ENCODE measurements at regions not wholly inside any gene's neighbourhood (a gene's known extent, or its start where the extent isn't known, plus 50 kb on each side); places are given as distances from the start of the nearest gene placed in this dataset.
A peak's percentile ranks its signal among the peaks of the same experiment; 100 is the strongest.

DNA sequence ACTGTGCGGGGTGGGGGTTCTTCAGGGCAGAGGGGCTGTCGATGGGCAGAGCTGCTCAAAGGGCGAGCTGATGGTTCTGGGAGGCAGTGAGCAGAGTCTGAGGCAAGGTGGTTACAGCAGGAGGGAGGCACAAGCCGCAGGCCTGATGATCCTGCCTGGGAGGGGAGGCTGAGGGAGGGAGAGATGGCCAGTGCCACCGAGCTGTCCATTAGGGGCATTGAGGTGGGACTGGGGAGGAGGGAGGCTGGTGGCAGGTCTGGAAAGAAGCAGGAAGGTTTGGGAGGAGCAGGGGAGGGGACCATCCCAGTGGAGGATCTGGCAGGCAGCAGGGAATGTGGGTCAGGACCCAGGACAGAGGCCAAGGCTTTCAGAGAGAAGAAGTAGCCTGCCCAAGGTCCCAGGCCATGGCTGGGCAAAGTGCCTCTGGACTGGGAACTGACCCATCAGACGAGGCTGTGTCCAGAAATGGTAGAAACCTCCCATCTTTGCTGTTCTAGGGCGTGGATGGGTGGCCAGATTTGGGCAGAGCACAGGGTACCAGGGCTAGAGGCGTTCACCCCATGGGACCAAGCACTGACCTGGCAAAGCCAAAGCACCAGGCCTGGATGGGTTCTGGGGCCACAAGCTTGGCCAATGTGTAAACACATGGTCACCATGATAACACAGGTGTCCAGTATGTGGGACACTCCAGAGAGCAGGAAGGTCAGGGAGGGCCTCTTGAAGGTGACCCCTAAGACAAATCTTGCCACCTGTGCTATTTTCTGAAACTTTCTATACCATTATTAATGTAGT, 55.5 kb downstream of the INHBB start:
- intact Hi-C loops (cut with DNase I) = no loop called here
- peak; percentile 41 for DNase-seq (ENCODE audit: low spot score)

DNA sequence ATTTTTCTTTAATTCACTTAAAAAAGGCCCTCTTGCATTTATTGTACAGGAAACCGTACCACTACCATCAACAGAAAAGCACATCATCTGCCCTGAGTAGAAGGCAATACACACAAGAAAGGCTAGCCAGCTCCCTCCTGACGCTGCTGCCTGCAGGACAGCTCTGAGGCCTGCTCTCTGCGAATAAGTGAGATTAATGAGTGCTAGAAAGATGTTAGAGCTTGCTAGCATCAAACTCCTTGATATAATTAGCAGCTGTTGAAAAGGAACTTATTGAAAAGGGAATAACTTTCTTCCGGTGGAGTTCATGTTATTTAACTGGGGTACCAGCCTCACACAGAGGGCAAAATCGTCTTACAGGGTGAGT, 56.1 kb downstream of the INHBB start:
- intact Hi-C loops (cut with DNase I) = no loop called here
- DNase-seq (ENCODE audit: low spot score) = no peak

DNA sequence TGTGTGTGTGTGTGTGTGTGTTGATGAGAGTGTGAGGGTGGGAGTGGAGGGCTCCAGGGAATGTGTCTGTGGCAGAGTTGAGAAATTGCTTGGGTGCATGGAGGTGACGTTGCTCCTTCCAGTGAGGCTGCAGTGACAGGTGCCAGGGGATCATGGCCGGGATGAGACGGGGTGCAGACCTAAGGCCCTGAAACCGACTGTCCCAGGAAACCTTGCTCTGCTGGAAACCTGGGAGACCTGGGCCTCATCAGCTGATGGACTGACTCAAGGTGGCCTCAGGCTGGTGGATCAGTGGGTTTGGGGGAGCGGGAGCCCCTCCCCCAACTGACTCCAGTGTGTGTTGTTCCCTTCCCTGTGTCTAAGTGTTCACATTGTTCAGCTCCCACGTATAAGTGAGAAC, 56.6 kb downstream of the INHBB start:
- intact Hi-C loops (cut with DNase I) = no loop called here

DNA sequence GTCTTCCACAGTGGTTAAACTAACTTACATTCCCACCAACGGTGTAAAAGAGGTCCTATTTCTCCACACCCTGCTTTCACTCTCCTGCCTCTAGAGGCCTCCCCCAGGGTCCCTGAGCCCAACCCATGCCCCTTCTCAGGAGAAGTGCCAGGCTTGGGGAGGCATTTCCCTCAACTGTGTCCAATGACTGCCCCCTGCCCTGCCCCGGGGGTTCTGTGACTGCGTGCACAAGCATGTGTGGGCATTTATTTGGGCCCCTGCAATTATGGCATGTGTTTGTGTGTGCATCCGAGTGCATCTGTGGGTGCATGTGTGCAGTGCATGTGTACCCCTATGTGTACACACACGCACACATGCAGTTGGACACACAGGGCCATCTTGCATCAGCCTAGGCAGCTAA, 57.3 kb downstream of the INHBB start:
- intact Hi-C loops (cut with DNase I) = no loop called here
- no peak for DNase-seq (ENCODE audit: low spot score)

More for the DNA sequence above, 56.6 kb downstream of the INHBB start:
- no peak for DNase-seq (ENCODE audit: low spot score)

DNA sequence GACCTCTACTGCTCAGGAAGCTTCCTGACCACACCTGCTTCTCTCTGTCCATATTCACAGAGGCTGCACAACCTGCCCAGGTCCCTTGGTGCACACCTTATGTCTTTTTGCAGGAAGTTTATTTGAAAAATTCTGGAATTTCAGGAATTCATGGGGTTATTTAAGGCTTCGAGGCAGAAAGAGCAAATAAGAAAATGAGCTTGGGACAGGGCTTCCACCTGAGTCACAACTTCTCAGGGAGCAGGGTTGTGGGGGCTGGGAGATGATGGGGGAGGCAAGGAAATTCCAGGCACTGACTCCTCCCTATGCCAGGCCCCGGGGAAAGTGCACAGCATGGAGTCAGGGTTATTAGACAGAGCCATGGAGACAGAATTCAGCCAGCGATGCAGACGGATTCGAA, 57.7 kb downstream of the INHBB start:
- intact Hi-C loops (cut with DNase I) = no loop called here
- no peak for DNase-seq (ENCODE audit: low spot score)

DNA sequence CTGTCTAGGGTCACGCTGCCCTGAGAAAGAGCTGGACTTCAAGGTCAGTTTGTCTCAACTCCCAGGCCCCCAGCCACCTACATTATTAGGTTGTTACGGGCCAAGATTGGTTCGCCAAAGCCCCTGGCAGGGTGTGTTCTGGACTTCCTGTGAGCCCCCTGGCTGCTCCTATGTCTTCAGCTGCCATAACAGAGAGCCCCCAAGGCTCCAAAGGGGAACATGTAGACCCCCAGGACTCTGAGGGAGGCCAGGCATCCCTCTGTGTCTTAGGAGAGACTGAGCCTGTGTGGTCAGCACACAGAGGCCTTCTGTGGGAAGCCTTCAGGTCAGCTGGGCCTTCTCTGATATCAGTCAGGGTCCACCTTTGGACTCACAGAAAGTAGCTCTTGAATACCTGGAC, 58.3 kb downstream of the INHBB start:
- no peak for DNase-seq (ENCODE audit: low spot score)
- intact Hi-C loops (cut with DNase I) = no loop called here

DNA sequence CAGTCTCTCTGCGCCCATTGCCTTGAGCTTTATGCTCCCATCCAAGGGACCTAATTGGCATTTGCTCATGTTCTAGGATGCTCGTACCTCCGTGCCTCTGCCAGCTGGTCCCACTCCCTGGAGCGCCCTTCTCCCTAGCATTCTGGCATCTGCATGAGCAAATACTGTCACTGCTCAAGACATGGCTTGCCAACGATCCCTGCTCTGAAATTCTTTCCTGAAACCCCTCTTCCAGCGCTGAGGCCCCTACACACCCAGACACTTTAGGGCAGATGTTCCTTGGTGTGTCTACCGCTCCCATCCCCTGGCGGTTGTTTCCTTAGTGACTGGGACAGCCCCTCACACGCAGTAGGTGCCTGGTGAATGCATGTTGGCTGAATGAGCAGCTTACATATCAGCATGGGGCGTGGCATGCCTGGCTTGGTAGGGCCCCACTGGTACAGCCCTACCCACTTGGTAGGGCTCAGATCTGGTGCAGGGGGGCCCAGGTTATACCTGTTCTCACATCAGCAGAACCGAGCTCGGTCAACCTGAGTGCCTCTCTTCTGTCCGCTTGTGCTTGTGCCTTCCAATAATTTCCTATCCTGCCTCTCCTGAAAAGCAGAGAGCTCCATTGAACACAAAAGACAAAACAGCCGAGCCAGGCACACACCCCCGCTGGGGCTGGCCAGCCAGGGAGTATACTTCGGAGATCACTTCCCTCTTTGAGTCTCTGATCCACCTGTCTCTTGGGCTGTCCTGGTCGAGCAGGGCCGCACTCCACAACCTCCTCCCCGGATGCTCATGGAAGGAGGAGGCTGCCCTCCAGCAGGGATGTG, 59.2 kb downstream of the INHBB start:
- DNase-seq (ENCODE audit: low spot score) = no peak
- intact Hi-C loops (cut with DNase I) = no loop called here

DNA sequence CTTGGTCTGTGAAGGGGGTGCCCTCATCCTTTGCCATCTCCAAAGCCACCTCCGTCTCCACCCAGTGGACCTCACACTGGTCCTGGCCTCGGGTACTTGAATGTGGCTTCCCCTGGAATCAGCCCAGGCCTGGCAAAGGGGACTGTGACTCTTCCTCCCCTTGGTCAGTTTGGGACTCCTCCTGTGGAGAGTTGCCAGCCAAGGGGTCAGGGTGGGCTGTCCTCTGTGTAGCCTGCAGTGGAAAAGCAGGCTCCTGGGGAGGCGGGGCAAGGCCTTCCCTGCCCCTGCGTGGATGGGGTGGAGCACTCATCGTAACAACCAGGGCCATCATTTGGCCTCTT, 59.8 kb downstream of the INHBB start:
- no peak for DNase-seq (ENCODE audit: low spot score)
- intact Hi-C loops (cut with DNase I) = no loop called here

DNA sequence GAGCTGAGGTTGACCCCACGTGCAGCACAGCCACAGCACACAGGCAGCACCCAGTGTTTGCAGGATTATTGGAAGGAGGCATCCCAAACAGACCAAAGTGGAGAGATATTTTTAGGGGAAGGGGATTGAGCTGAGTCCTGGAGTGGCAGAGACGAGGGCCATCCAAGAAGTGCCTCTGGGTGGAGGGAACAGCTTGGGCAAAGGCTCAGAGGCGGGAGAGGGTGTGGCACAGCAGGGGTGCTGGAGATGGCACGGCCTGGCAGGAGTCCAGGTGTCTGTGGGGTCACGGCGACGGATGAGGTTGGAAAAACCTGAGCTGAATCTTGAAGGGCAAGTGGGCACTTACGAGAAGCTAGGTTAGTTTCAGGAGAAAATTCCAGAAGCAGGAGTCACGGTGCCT, 60.6 kb downstream of the INHBB start:
- DNase-seq (ENCODE audit: low spot score) = no peak
- intact Hi-C loops (cut with DNase I) = no loop called here

DNA sequence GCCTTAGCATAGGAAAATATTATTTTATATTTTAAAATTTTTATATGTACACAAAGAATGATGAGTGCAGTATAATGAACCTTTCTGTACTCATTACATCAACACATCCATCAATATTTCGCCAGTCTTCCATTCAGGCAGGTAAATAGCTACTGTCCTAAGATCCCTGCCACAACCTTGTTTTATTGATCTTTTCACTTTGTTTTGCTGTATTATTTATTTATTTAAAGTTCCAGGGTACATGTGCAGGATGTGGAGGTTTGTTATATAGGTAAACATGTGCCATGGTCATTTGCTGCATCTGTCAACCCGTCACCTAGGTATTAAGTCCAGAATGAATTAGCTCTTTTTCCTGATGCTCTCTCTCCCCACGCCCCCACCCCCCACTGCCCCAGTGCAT, 64.6 kb downstream of the INHBB start:
- DNase-seq (ENCODE audit: low spot score) = no peak
- intact Hi-C loops (cut with DNase I) = no loop called here

DNA sequence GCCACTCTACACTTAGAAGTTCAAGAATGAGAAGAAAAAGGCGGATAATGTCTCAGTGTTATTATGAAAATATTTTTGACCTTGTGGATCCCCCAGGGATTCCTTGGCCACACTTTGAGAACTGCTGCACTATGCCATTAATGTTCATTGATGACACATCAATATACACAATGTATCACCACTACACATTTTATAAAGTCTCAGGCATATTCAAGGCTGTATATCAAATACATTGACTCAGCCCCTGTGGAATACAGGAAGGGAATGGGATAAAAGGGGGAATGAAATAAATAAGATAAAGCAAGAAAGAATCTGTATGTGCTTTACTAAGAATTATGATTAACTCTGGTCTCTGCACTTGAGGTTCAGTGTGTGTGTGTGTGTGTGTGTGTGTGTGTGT, 69.1 kb downstream of the INHBB start:
- intact Hi-C loops (cut with DNase I) = no loop called here
- DNase-seq (ENCODE audit: low spot score) = no peak

DNA sequence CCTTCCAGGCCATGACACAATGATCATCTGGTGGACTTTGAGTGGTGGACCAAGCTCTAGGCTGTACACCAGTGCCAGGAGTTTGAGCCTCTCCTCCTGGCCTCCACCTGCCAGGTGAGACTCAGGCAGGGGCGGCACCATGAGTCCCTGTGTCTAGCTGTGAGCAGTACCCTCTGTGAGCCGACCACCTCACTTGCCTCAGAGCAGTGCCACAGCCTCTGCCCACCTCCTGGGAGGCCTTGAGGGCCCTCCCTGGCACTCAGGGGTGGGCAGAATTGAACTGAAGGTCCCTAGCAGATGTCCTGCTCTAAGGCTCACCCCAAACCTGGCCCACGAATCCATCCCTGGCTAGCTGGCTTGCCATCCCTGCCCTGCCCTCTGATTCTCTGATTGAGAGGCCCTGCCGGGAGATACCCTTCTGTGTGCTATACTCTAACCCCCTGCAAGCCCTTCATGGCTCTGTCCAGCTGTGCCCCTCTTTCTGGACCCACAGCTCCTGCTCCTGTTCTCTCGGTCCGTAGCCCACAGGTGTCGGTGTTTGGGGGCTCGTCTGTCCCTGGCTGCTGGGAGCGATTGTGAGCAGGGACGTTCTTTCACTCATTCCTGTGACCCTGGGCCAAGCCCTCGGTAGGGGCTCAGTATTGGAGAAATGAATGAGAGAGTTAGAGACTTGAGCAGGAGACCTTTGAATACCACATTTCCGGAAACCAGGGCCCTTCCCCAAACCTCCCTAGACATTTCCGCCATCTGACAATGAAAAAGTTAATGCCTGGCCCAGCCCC, 70.0 kb downstream of the INHBB start:
- DNase-seq (ENCODE audit: low spot score) = no peak
- intact Hi-C loops (cut with DNase I) = no loop called here

DNA sequence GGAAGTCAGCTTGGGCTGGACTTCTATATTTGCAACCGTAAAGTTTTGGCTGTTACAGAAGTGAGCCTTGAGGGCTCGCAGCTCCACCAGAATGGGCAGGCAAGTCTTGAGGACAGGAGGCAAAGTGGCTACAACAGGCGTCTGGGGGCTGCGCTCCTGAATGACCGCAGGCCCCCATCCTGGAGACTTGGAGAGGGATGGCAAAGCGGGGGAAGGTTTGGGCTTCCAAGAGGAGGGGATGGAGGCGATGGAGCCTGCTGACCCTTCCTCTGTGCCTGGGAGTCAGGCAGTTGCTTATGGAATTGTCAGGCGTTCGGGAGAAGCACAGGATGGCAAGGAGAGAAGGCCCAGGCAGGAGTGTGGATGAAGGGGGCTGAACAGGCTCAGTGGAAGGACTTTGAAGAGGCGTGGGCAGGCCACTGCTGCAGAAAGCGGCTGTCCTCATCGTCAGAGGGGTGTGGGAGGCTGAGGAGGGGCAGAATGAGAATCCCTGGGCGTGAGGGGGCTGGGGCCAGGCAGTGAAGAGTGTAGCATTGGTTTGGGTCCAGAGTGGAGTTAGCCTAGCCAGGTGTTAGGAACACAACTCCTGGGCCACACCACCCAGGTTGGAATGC, 72.3 kb downstream of the INHBB start:
- intact Hi-C loops (cut with DNase I) = no loop called here
- no peak for DNase-seq (ENCODE audit: low spot score)

DNA sequence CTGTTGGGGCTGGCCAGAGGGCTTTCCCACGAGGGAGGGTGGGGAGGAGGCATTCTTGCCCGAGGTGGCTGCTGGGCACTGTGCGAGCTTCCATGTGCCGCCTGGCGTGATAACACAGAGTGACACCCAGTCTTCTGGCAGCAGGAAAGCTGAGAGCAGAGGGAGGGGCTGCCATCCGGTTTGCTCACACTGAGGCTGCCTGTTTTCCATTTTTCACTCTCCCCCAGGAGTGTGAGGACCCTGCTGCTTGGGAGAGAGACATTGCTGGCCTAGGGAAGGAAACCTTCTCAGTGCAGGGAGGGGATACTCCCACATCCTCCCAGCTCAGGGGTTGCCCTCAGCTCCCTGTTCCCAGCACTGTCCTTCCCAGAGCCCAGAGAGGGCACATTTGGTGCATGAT, 73.1 kb downstream of the INHBB start:
- intact Hi-C loops (cut with DNase I) = no loop called here
- DNase-seq (ENCODE audit: low spot score) = no peak

DNA sequence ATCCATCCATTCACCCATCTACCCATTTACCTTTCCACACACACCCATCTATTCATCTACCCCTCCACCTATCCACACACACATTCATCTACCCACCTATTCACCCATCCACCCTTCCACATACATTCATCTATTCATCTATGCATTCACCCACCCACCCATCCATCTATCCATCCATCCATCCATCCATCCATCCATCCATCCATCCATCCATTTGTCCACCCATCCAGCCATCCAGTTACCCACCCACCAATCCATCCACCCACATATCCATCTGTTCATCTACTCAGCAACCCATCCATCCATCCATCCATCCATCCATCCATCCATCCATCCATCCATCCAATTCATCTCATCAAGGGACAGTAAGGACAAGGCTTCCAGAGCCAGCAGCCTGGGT, 74.0 kb downstream of the INHBB start:
- intact Hi-C loops (cut with DNase I) = no loop called here
- DNase-seq (ENCODE audit: low spot score) = no peak

DNA sequence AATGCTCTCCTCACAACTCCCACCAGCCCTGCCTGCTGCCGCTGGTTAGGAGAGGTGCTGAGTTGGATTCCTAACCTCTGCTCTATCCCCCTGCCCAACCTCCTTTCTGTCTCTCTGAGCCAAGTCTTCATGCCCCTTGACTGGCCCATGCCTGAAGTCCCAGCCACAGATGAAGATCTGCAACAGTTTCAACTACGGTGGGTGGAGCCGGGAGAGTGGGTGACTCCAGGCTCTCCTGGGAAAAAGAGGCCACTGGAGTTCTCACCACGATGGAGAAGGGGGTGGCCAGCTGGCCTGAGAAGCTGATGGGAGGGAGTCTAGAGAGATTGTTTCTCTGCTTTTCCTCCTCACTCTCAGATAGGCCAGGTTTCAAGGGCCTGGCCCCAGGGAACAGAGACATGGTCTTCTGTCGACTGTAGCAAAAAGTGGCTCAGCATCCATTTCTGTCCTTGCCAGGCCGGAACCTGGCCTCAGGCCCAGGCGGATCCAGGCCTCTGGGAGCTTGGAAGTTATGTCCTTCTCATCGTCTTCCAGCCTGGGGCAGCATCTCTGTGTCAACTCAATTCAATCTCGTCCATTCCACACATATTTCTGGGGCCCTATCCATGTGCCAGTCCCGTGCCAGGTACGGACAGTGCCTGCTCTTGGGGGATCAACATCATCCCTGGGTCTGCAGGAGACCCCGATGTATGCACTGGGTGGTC, 75.3 kb downstream of the INHBB start:
- DNase-seq (ENCODE audit: low spot score) = no peak
- intact Hi-C loops (cut with DNase I) = no loop called here

DNA sequence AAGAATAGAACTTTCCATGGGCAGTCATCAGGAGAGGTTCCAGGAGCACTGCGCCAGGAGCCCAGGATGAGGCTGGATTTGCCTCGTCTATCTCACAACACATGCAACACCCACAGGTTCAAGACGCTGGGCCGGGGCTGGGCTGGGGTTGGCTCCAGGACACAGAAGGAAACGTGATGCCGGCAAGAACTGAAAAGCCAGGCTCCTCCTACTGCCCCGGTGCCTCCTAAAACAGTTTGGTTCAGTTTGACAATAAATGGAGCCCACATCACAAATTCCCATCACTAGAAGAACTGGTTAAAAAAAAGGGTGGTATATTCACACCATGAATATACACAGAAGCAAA, 75.9 kb downstream of the INHBB start:
- intact Hi-C loops (cut with DNase I) = no loop called here
- no peak for DNase-seq (ENCODE audit: low spot score)

DNA sequence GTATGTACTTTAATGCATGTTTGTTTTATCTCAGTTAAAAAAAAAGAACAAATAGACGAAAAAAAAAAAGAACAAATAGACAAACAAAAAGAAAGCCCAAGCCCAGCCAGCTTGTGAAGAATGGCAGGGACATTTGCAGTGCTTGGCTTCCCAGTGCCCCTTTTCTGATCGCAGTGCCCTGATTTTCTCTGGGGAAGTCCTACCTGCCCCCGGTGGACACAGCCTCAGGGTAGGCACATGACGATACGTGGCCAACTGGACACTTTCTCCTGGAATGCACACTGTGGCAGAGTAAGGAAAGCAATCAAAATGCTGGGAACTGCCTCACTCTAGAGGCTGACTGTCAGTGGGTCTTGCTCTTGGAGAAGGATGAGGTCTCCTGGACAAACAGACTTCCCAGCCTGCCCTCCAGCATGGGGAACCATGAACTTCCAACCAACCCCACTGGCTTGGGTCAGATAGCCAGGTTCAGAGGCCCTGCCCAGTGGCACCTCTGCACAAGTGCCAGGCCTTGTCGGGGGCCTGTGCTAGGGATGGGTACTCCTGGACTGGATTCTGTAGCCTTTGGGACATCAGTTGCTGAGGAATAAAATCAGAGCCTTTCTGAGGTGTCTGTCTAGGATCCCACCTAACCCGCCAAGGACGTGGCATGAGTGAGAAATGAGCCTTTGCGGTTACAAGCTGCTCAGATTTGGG, 76.7 kb downstream of the INHBB start:
- intact Hi-C loops (cut with DNase I) = no loop called here
- no peak for DNase-seq (ENCODE audit: low spot score)

Data from posterior vena cava (tissue), 2 donors.